Nephron (organoid): ENCODE measurements at regions not wholly inside any gene's neighbourhood (a gene's known extent, or its start where the extent isn't known, plus 50 kb on each side); places are given as distances from the start of the nearest gene placed in this dataset.

Experiments
- H3K27ac Mint-ChIP-seq, 3 experiments: 2 replicates each; pipeline ENCODE4 v1.8.0; 2020; ENCODE audit warnings: mixed read lengths in 3 of 3, mild to moderate bottlenecking in 2 of 3, moderate library complexity in 1 of 3
- H3K27me3 Mint-ChIP-seq: 2 replicates; pipeline ENCODE4 v1.8.0; 2021; ENCODE audit warnings: low read depth, mild to moderate bottlenecking, moderate library complexity, mixed read lengths
- H3K36me3 Mint-ChIP-seq: 2 replicates; pipeline ENCODE4 v1.8.0; 2020; ENCODE audit warnings: low read depth, mixed read lengths
- H3K4me1 Mint-ChIP-seq: 2 replicates; pipeline ENCODE4 v1.8.0; 2020; ENCODE audit warnings: mixed read lengths
- H3K4me3 Mint-ChIP-seq, 3 experiments: 2 replicates each; pipeline ENCODE4 v1.8.0; 2020; ENCODE audit warnings: mild to moderate bottlenecking in 3 of 3, mixed read lengths in 3 of 3, moderate library complexity in 2 of 3
- H3K9me3 Mint-ChIP-seq: 2 replicates; pipeline ENCODE4 v1.8.0; 2020; ENCODE audit warnings: mixed read lengths
- TF ChIP-seq, protein P1 (sequence below), 3 experiments: fragments of 200-600 bp; sonication (generic); IDR thresholded peaks; one replicate each; pipeline ENCODE4 v1.5.0; 2021; ENCODE audit warnings: antibody characterized with exemption in 3 of 3; ENCODE audit not compliant: unreplicated experiment in 3 of 3

DNA sequence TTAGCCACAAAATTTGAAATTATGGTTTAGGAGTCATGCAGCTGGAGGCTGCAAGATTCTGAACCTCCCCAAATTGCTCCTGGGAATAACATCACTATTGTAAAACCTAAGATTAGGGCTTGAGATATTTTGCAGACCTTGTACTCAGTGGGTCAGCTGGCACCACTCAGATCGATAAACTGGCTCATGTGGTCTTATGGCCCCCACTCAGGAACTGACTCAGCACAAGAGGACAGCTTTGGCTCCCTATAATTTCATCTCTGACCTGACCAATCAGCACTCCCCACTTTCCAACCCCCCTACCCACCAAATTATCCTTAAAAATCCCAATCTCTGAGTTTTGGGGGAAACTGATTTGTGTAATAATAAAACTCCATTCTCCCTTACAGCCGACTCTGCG, 161.6 kb downstream of the BRMS1L start:
- Mint-ChIP-seq H3K36me3 (no peaks in the 10 kb centered on the region), H3K9me3 (no peaks in the 10 kb centered on the region), H3K4me1 (no peaks in the 10 kb centered on the region), H3K27ac (no peak overlapping the region), H3K4me3 (no peak overlapping the region), H3K27me3 (peaks cover 3% of the 10 kb centered on the region)
- TF ChIP-seq, protein P1, sequence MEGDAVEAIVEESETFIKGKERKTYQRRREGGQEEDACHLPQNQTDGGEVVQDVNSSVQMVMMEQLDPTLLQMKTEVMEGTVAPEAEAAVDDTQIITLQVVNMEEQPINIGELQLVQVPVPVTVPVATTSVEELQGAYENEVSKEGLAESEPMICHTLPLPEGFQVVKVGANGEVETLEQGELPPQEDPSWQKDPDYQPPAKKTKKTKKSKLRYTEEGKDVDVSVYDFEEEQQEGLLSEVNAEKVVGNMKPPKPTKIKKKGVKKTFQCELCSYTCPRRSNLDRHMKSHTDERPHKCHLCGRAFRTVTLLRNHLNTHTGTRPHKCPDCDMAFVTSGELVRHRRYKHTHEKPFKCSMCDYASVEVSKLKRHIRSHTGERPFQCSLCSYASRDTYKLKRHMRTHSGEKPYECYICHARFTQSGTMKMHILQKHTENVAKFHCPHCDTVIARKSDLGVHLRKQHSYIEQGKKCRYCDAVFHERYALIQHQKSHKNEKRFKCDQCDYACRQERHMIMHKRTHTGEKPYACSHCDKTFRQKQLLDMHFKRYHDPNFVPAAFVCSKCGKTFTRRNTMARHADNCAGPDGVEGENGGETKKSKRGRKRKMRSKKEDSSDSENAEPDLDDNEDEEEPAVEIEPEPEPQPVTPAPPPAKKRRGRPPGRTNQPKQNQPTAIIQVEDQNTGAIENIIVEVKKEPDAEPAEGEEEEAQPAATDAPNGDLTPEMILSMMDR (IDR thresholded peaks at IDR 0.05; ENCODE audit: unreplicated experiment in 3 of 3): no peak

DNA sequence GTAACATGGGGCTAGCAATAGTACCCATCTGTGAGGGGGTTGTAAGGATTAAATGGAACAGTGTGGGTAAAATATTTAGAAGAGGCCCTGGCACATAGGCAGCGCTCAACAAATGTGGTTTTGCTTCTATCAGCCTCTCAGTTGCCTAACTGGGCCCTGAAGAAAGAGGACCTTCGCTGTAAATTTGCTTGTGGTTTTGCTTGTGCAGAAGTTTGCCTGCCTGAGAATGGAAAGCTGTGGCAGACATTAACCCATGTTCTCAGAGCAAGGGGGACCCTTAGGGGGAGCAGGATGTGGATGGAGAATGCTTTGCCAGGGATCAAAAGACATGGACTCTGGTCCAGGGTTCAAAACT, 160.1 kb downstream of the BRMS1L start:
- H3K4me1 Mint-ChIP-seq: no peaks in the 10 kb centered on the region

DNA sequence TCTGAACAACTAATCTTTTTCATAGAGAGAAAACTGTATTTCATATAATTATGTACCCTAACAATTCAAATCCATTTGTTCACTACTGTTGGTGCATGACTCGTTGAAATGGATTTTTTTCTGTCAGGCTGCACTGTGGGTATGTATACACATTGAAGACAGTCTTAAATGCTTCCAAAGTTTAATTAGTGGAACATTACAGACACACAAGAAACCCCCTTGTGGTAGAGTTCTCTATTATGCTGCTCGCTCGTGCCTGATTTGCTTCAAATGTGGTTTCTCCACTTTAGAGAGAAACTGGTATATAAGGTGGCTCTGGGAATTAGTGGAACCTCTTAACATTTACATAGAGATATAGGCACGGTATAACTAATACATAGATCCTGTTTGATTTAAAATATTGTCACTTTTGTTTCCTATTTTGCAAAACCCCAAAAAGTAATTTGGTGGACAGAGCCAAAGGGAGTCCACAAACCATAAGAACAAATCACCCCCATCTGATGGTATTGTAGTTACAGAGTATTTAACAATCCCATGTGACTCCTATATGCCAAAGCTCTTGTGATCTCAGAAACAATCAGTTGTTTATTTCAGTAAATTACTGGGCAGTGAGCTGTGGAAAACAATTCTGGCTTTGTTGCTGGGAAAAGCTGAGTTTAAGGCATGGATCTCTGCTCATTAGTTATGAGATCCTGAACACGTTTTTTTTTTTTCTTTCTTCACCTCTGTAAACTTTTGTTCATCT, 159.5 kb downstream of the BRMS1L start:
- Mint-ChIP-seq H3K36me3 (no peaks in the 10 kb centered on the region), H3K4me3 (no peak overlapping the region), H3K27me3 (peaks cover 3% of the 10 kb centered on the region), H3K9me3 (no peaks in the 10 kb centered on the region), H3K27ac (no peak overlapping the region), H3K4me1 (no peaks in the 10 kb centered on the region)
- TF ChIP-seq, protein P1 (IDR thresholded peaks at IDR 0.05; ENCODE audit: unreplicated experiment in 3 of 3): no peak

More for the DNA sequence above, 160.1 kb downstream of the BRMS1L start:
- Mint-ChIP-seq H3K36me3 (no peaks in the 10 kb centered on the region), H3K27me3 (peaks cover 3% of the 10 kb centered on the region), H3K4me3 (no peak overlapping the region), H3K27ac (no peak overlapping the region), H3K9me3 (no peaks in the 10 kb centered on the region)
- TF ChIP-seq, protein P1 (IDR thresholded peaks at IDR 0.05; ENCODE audit: unreplicated experiment in 3 of 3): no peak

DNA sequence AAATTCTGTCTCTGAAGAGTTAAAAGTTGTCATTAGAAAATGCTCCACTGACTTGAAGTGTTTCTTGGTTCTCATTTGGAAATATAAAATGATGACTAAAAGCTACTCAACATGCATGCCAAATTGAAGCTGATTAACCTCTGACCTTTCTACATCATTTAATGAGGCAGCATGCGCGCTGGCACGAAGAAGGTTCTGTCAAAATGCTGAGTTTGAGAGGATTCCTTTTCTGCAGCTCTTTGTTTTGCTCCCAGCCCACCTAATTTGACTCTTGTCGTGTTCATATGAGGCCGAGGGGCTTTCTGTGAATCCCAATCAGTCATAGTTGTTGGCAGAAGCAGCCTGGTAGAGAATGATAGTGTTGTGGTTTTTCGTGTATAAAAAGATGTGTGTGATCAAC, 153.4 kb downstream of the BRMS1L start:
- TF ChIP-seq, protein P1 (IDR thresholded peaks at IDR 0.05; ENCODE audit: unreplicated experiment in 3 of 3): no peak
- H3K27me3 Mint-ChIP-seq: no peaks in the 10 kb centered on the region
- H3K9me3 Mint-ChIP-seq: peaks cover 11% of the 10 kb centered on the region
- no peak overlapping the region for H3K4me3 Mint-ChIP-seq
- no peaks in the 10 kb centered on the region for H3K36me3 Mint-ChIP-seq
- no peak overlapping the region for H3K27ac Mint-ChIP-seq
- no peaks in the 10 kb centered on the region for H3K4me1 Mint-ChIP-seq

DNA sequence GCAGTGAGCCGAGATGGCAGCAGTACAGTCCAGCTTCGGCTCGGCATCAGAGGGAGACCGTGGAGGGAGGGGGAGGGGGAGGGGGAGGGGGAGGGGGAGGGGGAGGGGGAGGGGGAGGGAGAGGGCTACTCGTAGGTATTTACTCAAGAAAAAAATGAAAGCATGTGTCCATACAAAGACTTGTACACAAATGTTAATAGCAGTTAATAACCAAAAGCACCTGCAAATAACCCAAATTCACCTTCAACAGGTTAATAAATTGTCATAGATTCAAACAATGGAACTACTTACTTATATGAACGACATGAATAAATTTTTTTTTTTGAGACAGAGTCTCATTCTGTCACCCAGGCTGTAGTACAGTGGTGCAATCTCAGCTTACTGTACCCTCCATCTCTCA, 152.4 kb downstream of the BRMS1L start:
- no peaks in the 10 kb centered on the region for H3K36me3 Mint-ChIP-seq
- H3K9me3 Mint-ChIP-seq: peaks cover 11% of the 10 kb centered on the region
- no peaks in the 10 kb centered on the region for H3K27me3 Mint-ChIP-seq
- TF ChIP-seq, protein P1 (IDR thresholded peaks at IDR 0.05; ENCODE audit: unreplicated experiment in 3 of 3): no peak
- no peak overlapping the region for H3K27ac Mint-ChIP-seq
- no peak overlapping the region for H3K4me3 Mint-ChIP-seq
- H3K4me1 Mint-ChIP-seq: no peaks in the 10 kb centered on the region

DNA sequence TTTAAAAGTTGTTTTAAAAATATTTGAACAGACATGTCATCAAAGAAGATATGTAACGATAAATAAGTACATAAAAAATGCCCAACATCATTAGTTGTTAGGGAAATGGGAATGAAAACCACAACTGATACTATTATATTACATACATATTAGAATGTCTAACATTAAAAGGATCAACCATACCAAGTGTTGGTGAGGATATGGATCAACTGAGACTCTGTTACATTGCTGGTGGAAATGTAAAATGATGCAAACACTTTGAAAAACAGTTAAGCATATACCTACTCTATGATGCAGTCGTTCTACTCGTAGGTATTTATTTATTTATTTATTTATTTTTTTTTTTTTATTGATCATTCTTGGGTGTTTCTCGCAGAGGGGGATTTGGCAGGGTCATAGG, 149.7 kb downstream of the BRMS1L start:
- Mint-ChIP-seq H3K36me3 (no peaks in the 10 kb centered on the region), H3K4me3 (no peak overlapping the region), H3K9me3 (peaks cover 11% of the 10 kb centered on the region), H3K27ac (no peak overlapping the region), H3K4me1 (no peaks in the 10 kb centered on the region), H3K27me3 (no peaks in the 10 kb centered on the region)
- TF ChIP-seq, protein P1 (IDR thresholded peaks at IDR 0.05; ENCODE audit: unreplicated experiment in 3 of 3): no peak
